GM18858 (cell line): ENCODE measurements at regions not wholly inside any gene's neighbourhood (a gene's known extent, or its start where the extent isn't known, plus 50 kb on each side); places are given as distances from the start of the nearest gene placed in this dataset.

ENCODE experiments used
- ATAC-seq: cut with Tn5 transposase; IDR thresholded peaks from one replicate; pipeline ENCODE4 v1.9.1; 2021; ENCODE audit not compliant: unreplicated experiment

GRCh38 chr13:83350569-83350968 lies 531.7 kb downstream of the SLITRK1 start:
- no peak for ATAC-seq

- no peak for ATAC-seq
Observed at GRCh38 chr13:83344518-83344917, 537.8 kb downstream of the SLITRK1 start.

DNA sequence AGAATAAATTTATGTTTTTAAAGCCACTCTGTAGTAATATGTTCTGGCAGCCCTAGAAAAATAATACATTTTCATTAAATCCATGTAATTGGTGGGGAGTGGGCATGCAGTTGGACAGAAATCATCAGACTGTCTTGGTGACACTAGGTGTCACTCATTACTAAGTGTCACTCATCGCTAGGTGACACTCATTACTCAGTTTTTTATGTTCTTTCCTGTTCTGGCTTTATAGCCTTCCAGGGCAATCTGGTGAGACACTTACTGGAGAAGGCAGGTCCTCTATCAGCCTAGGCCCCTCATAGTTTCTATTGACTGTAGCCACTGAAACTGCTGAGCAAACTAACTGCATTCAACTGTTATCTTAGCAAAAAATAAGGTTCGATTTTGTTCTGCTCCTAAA lies 542.1 kb downstream of the SLITRK1 start:
- ATAC-seq = no peak

GRCh38 chr13:83333614-83334388 lies 548.5 kb downstream of the SLITRK1 start:
- no peak for ATAC-seq

DNA sequence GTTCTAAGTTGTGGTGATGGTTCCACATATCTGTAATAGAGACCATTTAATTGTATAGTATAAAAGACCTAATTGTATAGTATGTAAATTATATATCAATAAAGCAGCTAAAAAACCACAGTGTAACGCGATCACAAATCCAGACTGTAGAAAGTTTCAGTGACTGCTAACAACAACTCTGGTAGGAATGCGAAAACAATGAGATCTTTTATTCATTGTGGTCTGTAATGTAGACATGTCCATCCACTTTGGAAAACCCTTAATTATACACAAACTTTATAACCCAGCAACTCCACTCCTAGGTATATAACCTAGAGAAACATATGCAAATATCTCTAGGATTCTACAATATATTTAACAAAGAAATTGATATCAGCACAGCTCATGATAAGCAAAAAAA lies 549.5 kb downstream of the SLITRK1 start:
- no peak for ATAC-seq

DNA sequence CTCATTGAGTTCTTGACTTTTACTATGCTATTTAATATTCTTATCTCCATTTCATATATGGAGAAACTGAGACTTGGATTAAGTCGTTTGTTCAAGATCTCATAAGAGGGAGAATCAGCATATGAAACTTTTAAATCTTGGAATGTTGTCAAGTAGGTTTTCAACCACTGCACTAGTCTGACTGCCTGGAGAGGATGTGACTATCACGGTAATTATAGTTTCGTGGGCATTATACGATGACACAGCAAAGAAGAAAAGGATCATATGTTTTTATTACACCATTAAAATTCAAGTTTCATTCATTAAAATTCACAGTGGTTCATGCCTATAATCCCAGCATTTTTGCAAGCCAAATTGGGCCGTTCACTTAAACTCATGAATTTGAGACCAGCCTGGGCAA lies 555.2 kb downstream of the SLITRK1 start:
- ATAC-seq = no peak

DNA sequence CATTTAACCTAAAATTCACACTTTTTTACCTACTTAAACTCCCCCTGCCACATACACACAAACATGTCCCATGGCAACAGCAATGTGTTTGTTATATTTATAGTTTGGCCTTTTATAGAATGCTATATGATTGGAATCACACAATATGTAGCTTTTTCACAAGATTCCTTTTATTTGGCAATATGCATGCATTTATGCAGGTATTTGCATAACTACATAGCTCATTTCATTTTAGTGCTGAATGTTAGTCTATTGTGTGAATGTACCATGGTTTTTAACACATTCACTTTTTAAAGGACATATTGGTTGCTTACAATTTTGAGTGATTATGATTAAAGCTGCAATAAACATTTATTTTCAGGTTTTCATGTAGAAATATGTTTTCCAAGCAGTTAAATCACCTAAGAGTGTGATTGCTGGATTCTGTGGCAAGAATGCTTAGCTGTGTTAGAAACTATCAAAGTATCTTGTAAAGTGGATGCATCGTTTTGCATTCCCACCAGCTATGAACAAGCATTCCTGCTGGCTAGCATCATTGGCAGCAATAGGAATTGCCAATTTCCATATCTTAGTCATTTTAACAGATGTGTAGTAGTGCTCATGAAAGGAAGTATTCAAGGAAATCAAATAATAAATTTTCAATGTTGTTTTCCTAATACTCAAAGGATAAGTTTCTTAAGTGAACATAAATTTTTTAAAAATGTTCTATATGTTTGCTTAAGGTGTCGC lies 557.0 kb downstream of the SLITRK1 start:
- ATAC-seq = no peak

- ATAC-seq = no peak
Observed at GRCh38 chr13:83311886-83312577, 570.2 kb downstream of the SLITRK1 start.

GRCh38 chr13:83298617-83299016 lies 583.7 kb downstream of the SLITRK1 start:
- no peak for ATAC-seq

DNA sequence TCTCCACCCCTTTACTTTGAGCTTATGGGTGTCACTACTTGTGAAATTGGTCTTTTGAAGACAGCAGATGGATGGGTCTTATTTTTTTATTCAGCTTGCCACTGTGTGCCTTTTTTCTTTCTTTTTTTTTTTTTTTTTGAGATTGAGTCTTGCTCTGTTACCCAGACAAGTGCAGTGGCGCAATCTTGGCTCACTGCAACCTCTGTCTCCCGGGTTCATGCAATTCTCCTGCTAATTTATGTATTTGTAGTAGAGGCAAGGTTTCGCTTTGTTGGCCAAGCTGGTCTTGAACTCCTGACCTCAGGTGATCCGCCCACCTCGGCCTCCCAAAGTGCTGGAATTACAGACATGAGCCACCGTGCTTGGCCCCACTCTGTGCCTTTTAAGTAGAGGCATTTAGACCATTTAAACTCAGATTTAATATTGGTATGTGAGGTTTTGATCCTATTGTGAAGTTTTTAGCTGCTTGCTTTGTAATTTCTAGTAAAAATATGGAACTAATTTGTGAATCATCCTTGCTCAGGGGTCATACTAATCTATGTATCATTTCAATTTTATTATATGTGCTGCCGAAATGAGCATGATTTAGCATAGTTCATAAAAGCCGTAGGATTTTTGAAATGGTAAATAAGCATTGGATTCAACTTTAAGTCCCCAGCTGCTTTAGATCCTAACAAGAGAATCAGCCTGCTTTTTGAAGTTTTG lies 584.5 kb downstream of the SLITRK1 start:
- no peak for ATAC-seq

DNA sequence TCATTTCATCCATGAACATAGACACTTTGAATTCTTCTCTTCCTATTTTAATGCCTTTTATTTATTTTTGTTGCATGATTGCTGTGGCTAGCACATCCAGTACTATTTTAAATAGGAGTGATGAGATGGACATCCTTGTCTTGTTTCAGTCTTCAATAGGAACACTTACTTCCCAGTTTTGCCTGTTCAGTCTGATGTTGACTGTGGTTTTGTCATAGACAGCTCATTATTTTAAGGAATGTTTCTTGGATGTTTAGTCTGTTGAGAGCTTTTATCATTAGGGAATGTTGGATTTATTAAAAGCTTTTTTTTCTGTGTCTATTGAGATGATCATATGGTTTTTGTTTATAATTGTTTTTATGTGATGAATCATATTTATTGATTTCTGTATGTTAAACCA lies 586.6 kb downstream of the SLITRK1 start:
- ATAC-seq = no peak

- no peak for ATAC-seq
Observed at GRCh38 chr13:83286737-83287136, 595.5 kb downstream of the SLITRK1 start.

DNA sequence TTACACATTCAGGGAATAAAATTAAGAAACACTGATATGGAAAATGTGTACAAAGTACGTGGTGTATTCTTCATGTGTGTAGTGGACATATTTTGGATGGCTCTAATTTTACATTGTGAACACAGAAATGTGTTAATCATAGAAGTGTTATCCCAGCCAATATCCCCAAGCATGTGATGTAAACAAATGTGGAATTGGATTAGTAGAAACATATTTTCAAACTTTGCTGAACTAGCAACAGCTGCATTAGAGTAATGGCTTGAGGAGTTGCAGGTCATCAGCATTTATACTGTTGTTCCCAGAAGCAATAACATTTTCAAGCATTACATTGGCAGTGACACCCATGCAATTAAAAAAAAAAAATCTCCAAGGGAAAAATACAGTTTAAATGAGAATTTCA lies 600.6 kb downstream of the SLITRK1 start:
- ATAC-seq = no peak

GRCh38 chr13:83274679-83275078 lies 607.6 kb downstream of the SLITRK1 start:
- ATAC-seq = no peak

DNA sequence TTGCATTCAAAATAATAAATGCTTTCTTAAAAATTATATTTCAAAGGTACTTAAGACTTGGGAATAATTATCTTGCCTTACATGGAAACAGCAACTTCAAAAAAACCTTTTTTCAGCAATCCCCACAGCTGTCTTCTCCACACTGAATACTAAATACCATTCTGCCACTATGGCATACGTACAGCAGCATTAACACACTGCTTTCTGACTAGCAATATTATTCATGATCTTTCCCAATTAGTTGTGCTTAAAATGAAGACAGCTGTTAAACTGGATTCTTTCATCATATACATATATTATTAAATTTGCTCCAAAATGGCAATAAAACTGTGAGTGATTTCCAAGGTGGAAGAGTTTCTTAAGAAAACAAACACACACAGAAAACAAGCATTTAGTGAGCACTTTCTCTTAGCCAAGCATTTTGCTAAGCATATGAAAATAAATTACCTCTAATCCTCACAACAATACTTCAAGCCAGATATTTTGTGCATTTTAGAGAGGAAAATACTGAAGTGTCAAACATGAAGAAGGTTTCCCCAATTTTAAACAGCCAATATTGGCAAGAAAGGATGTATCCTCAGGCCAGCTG lies 609.5 kb downstream of the SLITRK1 start:
- ATAC-seq = no peak

DNA sequence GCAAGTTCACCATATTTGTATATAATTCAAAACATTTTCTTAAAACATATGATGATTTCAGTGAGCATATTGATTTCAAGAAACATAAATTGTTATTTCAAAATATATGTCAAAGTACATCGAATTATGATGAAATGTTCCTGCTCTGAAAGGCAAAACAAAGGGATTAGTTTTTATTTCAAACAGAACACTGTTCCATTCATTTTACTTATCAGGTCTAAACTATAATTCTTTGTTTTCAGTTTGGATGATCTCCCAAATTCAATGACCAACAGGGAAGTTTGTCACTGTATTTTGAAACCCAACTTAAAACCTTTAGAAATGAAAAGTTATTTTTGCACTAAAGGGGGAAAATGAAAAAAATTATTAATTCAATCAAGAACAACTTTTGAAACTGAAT lies 610.2 kb downstream of the SLITRK1 start:
- no peak for ATAC-seq

- no peak for ATAC-seq
Observed at GRCh38 chr13:83265279-83265678, 617.0 kb downstream of the SLITRK1 start.

GRCh38 chr13:83248751-83249150 lies 633.5 kb downstream of the SLITRK1 start:
- ATAC-seq = no peak

DNA sequence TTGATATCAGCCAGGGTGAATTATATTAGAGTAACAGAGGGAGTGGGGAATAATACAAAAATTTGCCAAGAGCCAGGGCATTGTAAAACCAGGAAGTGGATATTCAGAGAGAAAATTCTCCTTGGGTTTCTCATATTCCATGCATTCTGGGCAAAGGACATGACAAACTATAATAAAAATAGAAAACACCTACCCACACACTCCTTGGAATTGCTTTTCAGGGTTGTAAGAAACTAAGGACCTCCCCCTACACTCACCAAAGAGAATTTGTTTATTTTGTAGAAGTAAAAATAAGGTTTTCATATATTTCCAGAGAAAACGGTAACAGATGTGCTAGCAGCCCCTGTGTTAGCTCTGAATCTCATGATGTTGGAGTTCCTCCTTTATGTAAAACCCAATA lies 649.6 kb downstream of the SLITRK1 start:
- no peak for ATAC-seq

DNA sequence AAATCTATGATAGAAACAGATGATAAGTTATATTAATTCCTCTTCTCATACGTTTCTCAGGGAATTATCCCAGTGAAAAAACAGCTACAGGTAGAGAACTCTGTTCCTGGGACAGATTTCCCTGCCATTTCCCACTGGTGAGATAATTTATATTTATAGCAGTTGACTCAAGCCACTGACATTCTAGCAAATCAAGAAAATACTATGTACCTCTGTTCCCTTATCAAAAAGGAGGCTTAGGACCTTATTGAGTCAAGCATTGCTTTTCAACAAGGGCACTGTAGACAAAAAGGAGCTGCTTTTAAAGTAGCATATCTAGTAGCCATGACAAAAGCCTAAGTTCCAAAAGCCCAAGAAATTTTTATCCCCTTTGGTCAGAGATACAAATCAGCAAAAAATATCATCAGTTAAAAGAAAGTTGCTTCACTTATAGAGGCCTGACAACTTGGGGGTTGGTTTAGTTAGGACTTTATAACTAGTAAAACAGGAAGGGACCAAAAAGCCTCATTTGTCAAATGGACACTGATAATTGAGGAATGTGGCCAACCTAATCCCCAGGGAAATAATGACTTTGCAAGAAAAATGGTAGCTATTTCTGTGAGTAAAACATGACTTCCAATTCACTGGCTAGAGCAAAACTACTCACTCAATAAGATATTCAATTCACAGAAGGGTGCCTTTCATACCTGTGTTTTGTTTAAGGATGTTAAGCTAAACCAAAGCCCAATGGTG lies 652.5 kb downstream of the SLITRK1 start:
- ATAC-seq = no peak
